ENCODE measurements at regions not wholly inside any gene's neighbourhood (a gene's known extent, or its start where the extent isn't known, plus 50 kb on each side); places are given as distances from the start of the nearest gene placed in this dataset.

- no peak for DNase-seq
- Histone ChIP-seq H4K8ac (ENCODE audit: low read depth in 2 of 2, low read length in 2 of 2) (no peak overlapping the region), H3K9ac (ENCODE audit: low read depth, low read length) (no peak overlapping the region), H3K56ac (ENCODE audit: extremely low read depth, insufficient read depth, low read length) (no peak overlapping the region), H2AK9ac (replicated peaks; ENCODE audit: low read depth, low read length, poor library complexity) (no peak overlapping the region), H2BK120ac (ENCODE audit: low read depth, low read length) (no peak overlapping the region), H2BK20ac (ENCODE audit: low read depth, low read length) (no peak overlapping the region), H3K4me2 (ENCODE audit: low read depth, low read length) (no peak overlapping the region), H2AK5ac (ENCODE audit: low read depth, low read length) (no peak overlapping the region), H3K18ac (ENCODE audit: low read depth, low read length) (no peak overlapping the region), H4K5ac (ENCODE audit: low read depth, low read length) (no peak overlapping the region), H4K20me1 (ENCODE audit: insufficient read depth, low read length) (no peaks in the 10 kb centered on the region), H3K27me3 (ENCODE audit: control insufficient read depth, insufficient read depth, low read length) (no peaks in the 10 kb centered on the region), H3K9me3 (ENCODE audit: control insufficient read depth, insufficient read depth, low read length) (no peaks in the 10 kb centered on the region; the same call in 1 of the 2 replicates), H3K79me1 (ENCODE audit: low read depth in 1 of 2, low read length in 2 of 2) (no peaks in the 10 kb centered on the region), H3K4ac (ENCODE audit: low read depth, low read length) (no peak overlapping the region), H2AFZ (replicated peaks; ENCODE audit: low read length, poor library complexity) (no peak overlapping the region), H3K14ac (replicated peaks; ENCODE audit: low read depth, low read length) (no peak overlapping the region), H2BK5ac (ENCODE audit: low read depth, low read length, poor library complexity, severe bottlenecking) (no peak overlapping the region), H3K23ac (ENCODE audit: low read depth, low read length) (no peak overlapping the region), H4K91ac (ENCODE audit: insufficient read depth, low read depth, low read length) (no peak overlapping the region), H3K36me3 (ENCODE audit: control insufficient read depth, insufficient read depth, low read length) (no peaks in the 10 kb centered on the region), H3K27ac (ENCODE audit: insufficient read depth, low read length) (no peak overlapping the region), H3K9me1 (ENCODE audit: insufficient read depth, low read length) (no peaks in the 10 kb centered on the region), H3K4me1 (ENCODE audit: control insufficient read depth, insufficient read depth, low read length) (no peaks in the 10 kb centered on the region), H2BK15ac (ENCODE audit: low read depth, low read length) (no peak overlapping the region), H3K4me3 (ENCODE audit: insufficient read depth, low read depth, low read length) (no peak overlapping the region)
- 33% methylated on average over 1 of the region's 4 CpGs; no CpG with 5 or more reads in 1 of the 2 experiments for WGBS, 2 experiments (ENCODE audit: extremely low coverage in 2 of 2, insufficient read length in 1 of 2)
- dilution Hi-C loops (cut with HindIII; ENCODE audit: low sequenced_read_pairs, unreplicated experiment) = no loop called here
- CTCF ChIA-PET = no interaction called here
- no TSS peak for BruUV-seq (replicated peaks)
- intact Hi-C loops (cut with micrococcal nuclease) = no loop called here
- in situ Hi-C loops (cut with MboI; ENCODE audit: low sequenced_read_pairs) = no loop called here
- no peak for TF ChIP-seq USF2 (IDR thresholded peaks at IDR 0.05; ENCODE audit: low read depth, low read length)
- TF ChIP-seq MXI1 (IDR thresholded peaks at IDR 0.05; ENCODE audit: borderline replicate concordance, low read depth, low read length) = no peak
- no peak for TF ChIP-seq ELK1 (IDR thresholded peaks at IDR 0.05; ENCODE audit: borderline replicate concordance, low read depth, low read length)
- no peak for TF ChIP-seq MAZ (IDR thresholded peaks at IDR 0.05; ENCODE audit: borderline replicate concordance, low read depth, low read length)
- no peak for TF ChIP-seq FOS (IDR thresholded peaks at IDR 0.05; ENCODE audit: low read depth, low read length)
- no peak for TF ChIP-seq POLR2A (IDR thresholded peaks at IDR 0.05; ENCODE audit: low read depth, low read length)
- TF ChIP-seq CHD1 (IDR thresholded peaks at IDR 0.05; ENCODE audit: low read depth, low read length) = no peak
- no peak for TF ChIP-seq BHLHE40 (IDR thresholded peaks at IDR 0.05; ENCODE audit: low read depth, low read length)
- TF ChIP-seq NFE2L2 (IDR thresholded peaks at IDR 0.05; ENCODE audit: low read depth, low read length) = no peak
- TF ChIP-seq RCOR1 (IDR thresholded peaks at IDR 0.05; ENCODE audit: insufficient replicate concordance, low read length) = no peak
- no peak for TF ChIP-seq CEBPB (IDR thresholded peaks at IDR 0.05; ENCODE audit: low read depth, low read length)
- TF ChIP-seq RAD21 (IDR thresholded peaks at IDR 0.05; ENCODE audit: low read length) = no peak
- no peak for TF ChIP-seq CTCF (conservative IDR thresholded peaks at IDR 0.05; ENCODE audit: low read depth, low read length)
- TF ChIP-seq MAFK (IDR thresholded peaks at IDR 0.05; ENCODE audit: low read depth, low read length) = no peak
- TF ChIP-seq RFX5 (IDR thresholded peaks at IDR 0.05; ENCODE audit: low read depth, low read length) = no peak
- POLR2A ChIA-PET (ENCODE audit: unreplicated experiment) = no interaction called here
- ATAC-seq (ENCODE audit: low read depth) = no peak
Observed at GRCh38 chr3:135564696-135565095, 400.8 kb upstream of the PPP2R3A start.
